ENCODE measurements at regions not wholly inside any gene's neighbourhood (a gene's known extent, or its start where the extent isn't known, plus 50 kb on each side); places are given as distances from the start of the nearest gene placed in this dataset.

DNA sequence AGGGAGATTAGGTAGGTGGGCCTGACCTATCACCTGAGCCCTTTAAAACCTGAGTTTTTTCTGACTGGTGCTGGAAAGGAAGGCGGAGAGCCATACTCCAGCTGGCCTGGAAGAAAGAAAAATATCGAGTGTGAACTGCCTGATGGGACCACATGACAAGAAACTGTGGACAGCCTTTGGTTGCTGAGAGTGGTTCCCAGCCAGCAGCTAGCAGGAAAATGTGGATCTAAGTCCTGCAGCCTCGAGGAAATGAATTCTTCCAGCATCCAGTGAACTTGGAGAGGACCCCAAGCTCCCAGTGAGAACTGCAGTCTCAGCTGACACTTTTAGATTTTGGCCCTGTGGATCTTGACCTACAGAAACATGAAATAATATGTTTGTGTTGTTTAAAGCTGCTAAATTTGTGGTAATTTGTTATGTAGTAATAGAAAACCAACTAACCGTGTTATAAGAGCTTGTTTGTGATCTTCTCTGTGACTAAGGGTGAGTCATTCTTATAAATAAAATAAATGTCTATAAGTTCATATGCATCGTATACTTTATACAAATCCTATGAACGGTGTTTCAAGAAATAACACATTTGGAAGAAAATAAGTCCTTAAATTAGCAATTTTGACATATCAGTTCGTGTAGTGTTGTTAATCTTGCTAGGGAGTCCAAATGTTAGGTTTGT, 359.6 kb downstream of the BMP4 start:
- no peak for TF ChIP-seq EZH2phosphoT487 (conservative IDR thresholded peaks at IDR 0.05; ENCODE audit: low read length)
- TF ChIP-seq, protein P1, sequence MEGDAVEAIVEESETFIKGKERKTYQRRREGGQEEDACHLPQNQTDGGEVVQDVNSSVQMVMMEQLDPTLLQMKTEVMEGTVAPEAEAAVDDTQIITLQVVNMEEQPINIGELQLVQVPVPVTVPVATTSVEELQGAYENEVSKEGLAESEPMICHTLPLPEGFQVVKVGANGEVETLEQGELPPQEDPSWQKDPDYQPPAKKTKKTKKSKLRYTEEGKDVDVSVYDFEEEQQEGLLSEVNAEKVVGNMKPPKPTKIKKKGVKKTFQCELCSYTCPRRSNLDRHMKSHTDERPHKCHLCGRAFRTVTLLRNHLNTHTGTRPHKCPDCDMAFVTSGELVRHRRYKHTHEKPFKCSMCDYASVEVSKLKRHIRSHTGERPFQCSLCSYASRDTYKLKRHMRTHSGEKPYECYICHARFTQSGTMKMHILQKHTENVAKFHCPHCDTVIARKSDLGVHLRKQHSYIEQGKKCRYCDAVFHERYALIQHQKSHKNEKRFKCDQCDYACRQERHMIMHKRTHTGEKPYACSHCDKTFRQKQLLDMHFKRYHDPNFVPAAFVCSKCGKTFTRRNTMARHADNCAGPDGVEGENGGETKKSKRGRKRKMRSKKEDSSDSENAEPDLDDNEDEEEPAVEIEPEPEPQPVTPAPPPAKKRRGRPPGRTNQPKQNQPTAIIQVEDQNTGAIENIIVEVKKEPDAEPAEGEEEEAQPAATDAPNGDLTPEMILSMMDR (IDR thresholded peaks at IDR 0.05; ENCODE audit: insufficient read depth, low read length, poor library complexity, severe bottlenecking), result no peak

Data from SU-DHL-6 (cell line).